Muscle of leg (tissue), 3 donors: ENCODE measurements at regions not wholly inside any gene's neighbourhood (a gene's known extent, or its start where the extent isn't known, plus 50 kb on each side); places are given as distances from the start of the nearest gene placed in this dataset.

ENCODE experiments used
- DNase-seq: peaks from one replicate; pipeline ENCODE4 v3.0.0; 2013
- H3K27ac ChIP-seq: one replicate; pipeline ENCODE4 v1.5.1; 2013; ENCODE audit warnings: mild to moderate bottlenecking, low read length, control low read depth
- H3K27me3 ChIP-seq: one replicate; pipeline ENCODE4 v1.6.1; 2013; ENCODE audit warnings: low read length; ENCODE audit not compliant: control insufficient read depth, insufficient read depth
- H3K36me3 ChIP-seq: one replicate; pipeline ENCODE4 v1.6.1; 2013; ENCODE audit warnings: low read length; ENCODE audit not compliant: control insufficient read depth, insufficient read depth
- H3K4me1 ChIP-seq: one replicate; pipeline ENCODE4 v1.6.1; 2013; ENCODE audit warnings: low read length; ENCODE audit not compliant: control insufficient read depth, insufficient read depth
- H3K4me3 ChIP-seq: one replicate; pipeline ENCODE4 v1.5.1; 2013; ENCODE audit warnings: low read length, control low read depth
- H3K9me3 ChIP-seq: replicated peaks from 2 replicates; pipeline ENCODE4 v1.6.1; 2013; ENCODE audit warnings: low read depth, low read length; ENCODE audit not compliant: control insufficient read depth
- WGBS: methylation state at CpG from one replicate; pipeline ENCODE4 v1.1.5; 2013; ENCODE audit warnings: missing lambda C conversion rate; ENCODE audit not compliant: insufficient coverage; 5-methylcytosine and 5-hydroxymethylcytosine counted together

- 58% methylated on average over 2 of the region's 4 CpGs for WGBS
Measured at GRCh38 chr6:14933183-14933544, 312.7 kb upstream of the JARID2 start.

GRCh38 chr6:14934013-14934412 lies 311.9 kb upstream of the JARID2 start:
- no peak for DNase-seq
- Histone ChIP-seq H3K4me3 (no peak overlapping the region), H3K27me3 (no peaks in the 10 kb centered on the region), H3K4me1 (peaks cover 13% of the 10 kb centered on the region), H3K9me3 (no peaks in the 10 kb centered on the region), H3K36me3 (no peaks in the 10 kb centered on the region), H3K27ac (no peak overlapping the region)
- WGBS: no CpG with 5 or more reads among the region's 1 CpG

More at GRCh38 chr6:14933183-14933544, 312.7 kb upstream of the JARID2 start:
- DNase-seq: no peak
- Histone ChIP-seq H3K27me3 (no peaks in the 10 kb centered on the region), H3K4me1 (peaks cover 13% of the 10 kb centered on the region), H3K36me3 (no peaks in the 10 kb centered on the region), H3K9me3 (no peaks in the 10 kb centered on the region), H3K4me3 (no peak overlapping the region), H3K27ac (no peak overlapping the region)

GRCh38 chr6:14934844-14935243 lies 311.0 kb upstream of the JARID2 start:
- Histone ChIP-seq H3K4me3 (no peak overlapping the region), H3K27me3 (no peaks in the 10 kb centered on the region), H3K4me1 (peaks cover 13% of the 10 kb centered on the region), H3K27ac (no peak overlapping the region), H3K36me3 (no peaks in the 10 kb centered on the region), H3K9me3 (no peaks in the 10 kb centered on the region)
- no peak for DNase-seq
- WGBS: 36% methylated on average over 1 of the region's 4 CpGs

GRCh38 chr6:14936861-14937260 lies 309.0 kb upstream of the JARID2 start:
- Histone ChIP-seq H3K36me3 (no peaks in the 10 kb centered on the region), H3K9me3 (no peaks in the 10 kb centered on the region), H3K4me3 (no peak overlapping the region), H3K4me1 (peaks cover 13% of the 10 kb centered on the region), H3K27ac (no peak overlapping the region), H3K27me3 (no peaks in the 10 kb centered on the region)
- no CpG with 5 or more reads among the region's 2 CpGs for WGBS
- no peak for DNase-seq

- Histone ChIP-seq H3K27ac (no peak overlapping the region), H3K9me3 (no peaks in the 10 kb centered on the region), H3K4me3 (no peak overlapping the region), H3K36me3 (no peaks in the 10 kb centered on the region), H3K27me3 (no peaks in the 10 kb centered on the region), H3K4me1 (no peaks in the 10 kb centered on the region)
- no CpG with 5 or more reads among the region's 3 CpGs for WGBS
- no peak for DNase-seq
Measured at GRCh38 chr6:14943116-14943515, 302.8 kb upstream of the JARID2 start.

GRCh38 chr6:14944593-14944992 lies 301.3 kb upstream of the JARID2 start:
- H3K27me3 ChIP-seq: no peaks in the 10 kb centered on the region

GRCh38 chr6:14945461-14946185 lies 300.2 kb upstream of the JARID2 start:
- Histone ChIP-seq H3K27ac (no peak overlapping the region), H3K27me3 (no peaks in the 10 kb centered on the region), H3K4me3 (no peak overlapping the region), H3K9me3 (no peaks in the 10 kb centered on the region), H3K4me1 (no peaks in the 10 kb centered on the region), H3K36me3 (no peaks in the 10 kb centered on the region)
- WGBS: 57% methylated on average over 5 of the region's 7 CpGs
- DNase-seq: no peak

More at GRCh38 chr6:14944593-14944992, 301.3 kb upstream of the JARID2 start:
- no peak for DNase-seq
- no peaks in the 10 kb centered on the region for H3K36me3 ChIP-seq
- no peaks in the 10 kb centered on the region for H3K9me3 ChIP-seq
- H3K4me1 ChIP-seq: no peaks in the 10 kb centered on the region
- H3K4me3 ChIP-seq: no peak overlapping the region
- H3K27ac ChIP-seq: no peak overlapping the region

GRCh38 chr6:14946753-14947152 lies 299.1 kb upstream of the JARID2 start:
- Histone ChIP-seq H3K4me3 (no peak overlapping the region), H3K27me3 (no peaks in the 10 kb centered on the region), H3K9me3 (no peaks in the 10 kb centered on the region), H3K27ac (no peak overlapping the region), H3K36me3 (no peaks in the 10 kb centered on the region), H3K4me1 (no peaks in the 10 kb centered on the region)
- DNase-seq: no peak
- no CpG with 5 or more reads among the region's 4 CpGs for WGBS

GRCh38 chr6:14948586-14949245 lies 297.2 kb upstream of the JARID2 start:
- DNase-seq: no peak
- Histone ChIP-seq H3K4me3 (no peak overlapping the region), H3K36me3 (no peaks in the 10 kb centered on the region), H3K27me3 (no peaks in the 10 kb centered on the region), H3K27ac (no peak overlapping the region), H3K4me1 (peaks cover 4% of the 10 kb centered on the region), H3K9me3 (no peaks in the 10 kb centered on the region)
- 92% methylated on average over 2 of the region's 7 CpGs for WGBS

- Histone ChIP-seq H3K4me1 (peaks cover 7% of the 10 kb centered on the region), H3K27ac (no peak overlapping the region), H3K27me3 (no peaks in the 10 kb centered on the region), H3K9me3 (no peaks in the 10 kb centered on the region), H3K4me3 (no peak overlapping the region), H3K36me3 (no peaks in the 10 kb centered on the region)
- no peak for DNase-seq
- 72% methylated on average over 3 of the region's 4 CpGs for WGBS
Measured at GRCh38 chr6:14950103-14950969, 295.5 kb upstream of the JARID2 start.
